Skeletal muscle tissue (tissue), 3 donors: ENCODE measurements at regions not wholly inside any gene's neighbourhood (a gene's known extent, or its start where the extent isn't known, plus 50 kb on each side); places are given as distances from the start of the nearest gene placed in this dataset.

Source experiments
- H3K27ac ChIP-seq: one replicate; pipeline ENCODE4 v1.7.0; 2013; ENCODE audit warnings: mild to moderate bottlenecking, low read depth, low read length, inconsistent platforms
- H3K27me3 ChIP-seq, 3 donors: one replicate each; pipeline ENCODE4 v1.7.0; 2013; ENCODE audit warnings: low read length in 3 of 3; ENCODE audit not compliant: control insufficient read depth in 3 of 3, insufficient read depth in 3 of 3
- H3K36me3 ChIP-seq, 3 donors: one replicate each; pipeline ENCODE4 v1.7.0; 2013; ENCODE audit warnings: low read length in 3 of 3; ENCODE audit not compliant: control insufficient read depth in 3 of 3, insufficient read depth in 3 of 3
- H3K4me1 ChIP-seq, 3 donors: one replicate each; pipeline ENCODE4 v1.7.0; 2013; ENCODE audit warnings: low read length in 3 of 3, mild to moderate bottlenecking in 3 of 3; ENCODE audit not compliant: control insufficient read depth in 3 of 3, insufficient read depth in 3 of 3
- H3K4me3 ChIP-seq, 3 donors: one replicate each; pipeline ENCODE4 v1.7.0; 2013; ENCODE audit warnings: low read length in 3 of 3
- H3K9ac ChIP-seq, 3 donors: one replicate each; pipeline ENCODE4 v1.7.0; 2013; ENCODE audit warnings: low read length in 3 of 3, mild to moderate bottlenecking in 3 of 3, moderate library complexity in 2 of 3, low read depth in 1 of 3
- H3K9me3 ChIP-seq, 3 donors: one replicate each; pipeline ENCODE4 v1.7.0; 2013; ENCODE audit warnings: low read length in 3 of 3; ENCODE audit not compliant: control insufficient read depth in 3 of 3
- donor health status: Osteomylitis.

- H3K9ac ChIP-seq, result no peak overlapping the region
- H3K9me3 ChIP-seq, result no peaks in the 10 kb centered on the region
- H3K36me3 ChIP-seq, result no peaks in the 10 kb centered on the region
- no peak overlapping the region for H3K27ac ChIP-seq
- H3K27me3 ChIP-seq, result peaks cover 0 to 2% (median 0%) of the 10 kb centered on the region in 3 donors
- H3K4me1 ChIP-seq, result no peaks in the 10 kb centered on the region
- H3K4me3 ChIP-seq, result no peak overlapping the region
Observed at GRCh38 chr14:71181215-71182003, 274.1 kb downstream of the PCNX1 start.

GRCh38 chr14:71183876-71184689 is 276.8 kb downstream of the PCNX1 start:
- Histone ChIP-seq H3K9ac (no peak overlapping the region), H3K4me3 (no peak overlapping the region), H3K36me3 (no peaks in the 10 kb centered on the region)

GRCh38 chr14:71185637-71186036 is 278.4 kb downstream of the PCNX1 start:
- Histone ChIP-seq H3K36me3 (no peaks in the 10 kb centered on the region), H3K27ac (no peak overlapping the region), H3K9ac (no peak overlapping the region), H3K4me3 (no peak overlapping the region), H3K4me1 (no peaks in the 10 kb centered on the region), H3K27me3 (peaks cover 0 to 8% (median 0%) of the 10 kb centered on the region in 3 donors), H3K9me3 (no peaks in the 10 kb centered on the region)

More at GRCh38 chr14:71183876-71184689, 276.8 kb downstream of the PCNX1 start:
- H3K4me1 ChIP-seq, result no peaks in the 10 kb centered on the region
- peaks cover 0 to 8% (median 0%) of the 10 kb centered on the region in 3 donors for H3K27me3 ChIP-seq
- H3K27ac ChIP-seq, result no peak overlapping the region
- H3K9me3 ChIP-seq, result no peaks in the 10 kb centered on the region

GRCh38 chr14:71187633-71188356 is 280.5 kb downstream of the PCNX1 start:
- H3K4me3 ChIP-seq, result no peak overlapping the region
- no peak overlapping the region for H3K27ac ChIP-seq
- H3K9ac ChIP-seq, result no peak overlapping the region
- H3K36me3 ChIP-seq, result no peaks in the 10 kb centered on the region
- H3K9me3 ChIP-seq, result no peaks in the 10 kb centered on the region
- no peaks in the 10 kb centered on the region for H3K4me1 ChIP-seq
- peaks cover 0 to 7% (median 0%) of the 10 kb centered on the region in 3 donors for H3K27me3 ChIP-seq

GRCh38 chr14:71190770-71191374 is 283.6 kb downstream of the PCNX1 start:
- Histone ChIP-seq H3K36me3 (no peaks in the 10 kb centered on the region), H3K4me1 (no peaks in the 10 kb centered on the region), H3K27me3 (peaks cover 0 to 9% (median 0%) of the 10 kb centered on the region in 3 donors), H3K9me3 (no peaks in the 10 kb centered on the region), H3K4me3 (no peak overlapping the region), H3K9ac (no peak overlapping the region), H3K27ac (no peak overlapping the region)

- peaks cover 0 to 3% (median 0%) of the 10 kb centered on the region in 3 donors for H3K27me3 ChIP-seq
- H3K4me3 ChIP-seq, result no peak overlapping the region
- H3K27ac ChIP-seq, result no peak overlapping the region
- no peaks in the 10 kb centered on the region for H3K9me3 ChIP-seq
- no peaks in the 10 kb centered on the region for H3K4me1 ChIP-seq
- no peaks in the 10 kb centered on the region for H3K36me3 ChIP-seq
- no peak overlapping the region for H3K9ac ChIP-seq
Observed at GRCh38 chr14:71193663-71194062, 286.4 kb downstream of the PCNX1 start.

GRCh38 chr14:71194251-71194650 is 287.0 kb downstream of the PCNX1 start:
- no peak overlapping the region for H3K4me3 ChIP-seq

GRCh38 chr14:71196921-71197320 is 289.7 kb downstream of the PCNX1 start:
- no peaks in the 10 kb centered on the region for H3K4me1 ChIP-seq

More at GRCh38 chr14:71194251-71194650, 287.0 kb downstream of the PCNX1 start:
- H3K4me1 ChIP-seq, result no peaks in the 10 kb centered on the region
- no peak overlapping the region for H3K27ac ChIP-seq
- no peaks in the 10 kb centered on the region for H3K9me3 ChIP-seq
- H3K36me3 ChIP-seq, result no peaks in the 10 kb centered on the region
- peaks cover 0 to 3% (median 0%) of the 10 kb centered on the region in 3 donors for H3K27me3 ChIP-seq
- no peak overlapping the region for H3K9ac ChIP-seq

GRCh38 chr14:71198687-71199086 is 291.4 kb downstream of the PCNX1 start:
- no peaks in the 10 kb centered on the region for H3K36me3 ChIP-seq
- H3K9ac ChIP-seq, result no peak overlapping the region
- no peak overlapping the region for H3K27ac ChIP-seq
- no peaks in the 10 kb centered on the region for H3K9me3 ChIP-seq
- no peaks in the 10 kb centered on the region for H3K4me1 ChIP-seq
- H3K27me3 ChIP-seq, result no peaks in the 10 kb centered on the region
- no peak overlapping the region for H3K4me3 ChIP-seq

More at GRCh38 chr14:71196921-71197320, 289.7 kb downstream of the PCNX1 start:
- peaks cover 0 to 3% (median 0%) of the 10 kb centered on the region in 3 donors for H3K27me3 ChIP-seq
- no peak overlapping the region for H3K9ac ChIP-seq
- H3K9me3 ChIP-seq, result no peaks in the 10 kb centered on the region
- no peak overlapping the region for H3K27ac ChIP-seq
- H3K36me3 ChIP-seq, result no peaks in the 10 kb centered on the region
- no peak overlapping the region for H3K4me3 ChIP-seq
